PC-9 (cell line): ENCODE measurements at regions not wholly inside any gene's neighbourhood (a gene's known extent, or its start where the extent isn't known, plus 50 kb on each side); places are given as distances from the start of the nearest gene placed in this dataset.

Experiments used
- EZH2 ChIP-seq: fragments of 200-600 bp; sonication (generic); IDR thresholded peaks from 2 replicates; pipeline ENCODE4 v1.8.0; 2017; ENCODE audit warnings: antibody characterized with exemption, low read depth
- TF ChIP-seq, protein P1 (sequence below): fragments of 200-600 bp; sonication (generic); conservative IDR thresholded peaks from 2 replicates; pipeline ENCODE4 v1.6.1; 2017; ENCODE audit warnings: mixed run types, antibody characterized with exemption, mild to moderate bottlenecking, moderate library complexity

DNA sequence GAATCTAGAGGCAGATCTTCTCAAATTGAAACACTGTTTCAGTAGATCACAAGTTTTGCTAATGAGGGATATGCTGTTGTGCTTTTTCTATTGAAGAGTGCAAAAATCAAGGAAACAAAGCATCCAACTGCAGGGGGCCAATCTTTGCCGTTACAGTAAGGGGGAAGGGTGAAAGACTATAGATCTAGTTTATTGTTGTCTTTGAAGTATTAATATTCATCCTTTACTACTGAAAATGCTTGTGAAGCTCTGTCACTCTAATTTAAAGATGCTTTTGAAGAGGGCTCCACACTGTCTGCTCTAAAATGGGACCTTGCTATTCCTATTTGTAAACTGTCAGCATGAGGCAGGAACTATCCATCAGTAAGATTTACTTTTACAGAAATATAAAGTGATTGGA lies 110.3 kb downstream of the MBL2 start:
- TF ChIP-seq, protein P1, sequence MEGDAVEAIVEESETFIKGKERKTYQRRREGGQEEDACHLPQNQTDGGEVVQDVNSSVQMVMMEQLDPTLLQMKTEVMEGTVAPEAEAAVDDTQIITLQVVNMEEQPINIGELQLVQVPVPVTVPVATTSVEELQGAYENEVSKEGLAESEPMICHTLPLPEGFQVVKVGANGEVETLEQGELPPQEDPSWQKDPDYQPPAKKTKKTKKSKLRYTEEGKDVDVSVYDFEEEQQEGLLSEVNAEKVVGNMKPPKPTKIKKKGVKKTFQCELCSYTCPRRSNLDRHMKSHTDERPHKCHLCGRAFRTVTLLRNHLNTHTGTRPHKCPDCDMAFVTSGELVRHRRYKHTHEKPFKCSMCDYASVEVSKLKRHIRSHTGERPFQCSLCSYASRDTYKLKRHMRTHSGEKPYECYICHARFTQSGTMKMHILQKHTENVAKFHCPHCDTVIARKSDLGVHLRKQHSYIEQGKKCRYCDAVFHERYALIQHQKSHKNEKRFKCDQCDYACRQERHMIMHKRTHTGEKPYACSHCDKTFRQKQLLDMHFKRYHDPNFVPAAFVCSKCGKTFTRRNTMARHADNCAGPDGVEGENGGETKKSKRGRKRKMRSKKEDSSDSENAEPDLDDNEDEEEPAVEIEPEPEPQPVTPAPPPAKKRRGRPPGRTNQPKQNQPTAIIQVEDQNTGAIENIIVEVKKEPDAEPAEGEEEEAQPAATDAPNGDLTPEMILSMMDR, result no peak
- TF ChIP-seq EZH2, result no peak
